B cell (primary cell): ENCODE measurements at regions not wholly inside any gene's neighbourhood (a gene's known extent, or its start where the extent isn't known, plus 50 kb on each side); places are given as distances from the start of the nearest gene placed in this dataset.

ENCODE experiments used
- ATAC-seq: fragments of 200-7000 bp; cut with Tn5 transposase; one replicate; pipeline ENCODE4 v1.10.0; 2021; ENCODE audit warnings: low read depth, mild to moderate bottlenecking, moderate number of reproducible peaks, moderate library complexity
- CTCF ChIA-PET: fragments of 350-600 bp; sonication (Branson Sonifier 250); formaldehyde crosslinking; loops from one replicate; lab custom pipeline; 2021; ENCODE audit warnings: antibody characterized with exemption, inconsistent platforms; lab: Charles Lee
- POLR2A ChIA-PET: fragments of 350-600 bp; sonication (Branson Sonifier 250); formaldehyde crosslinking; loops from one replicate; lab custom pipeline; 2021; ENCODE audit warnings: antibody characterized with exemption; lab: Charles Lee
- DNase-seq: peaks from one replicate; pipeline ENCODE4 v3.0.0; 2013
- H2AFZ ChIP-seq: 2 replicates; pipeline ENCODE4 v1.6.1; 2012; ENCODE audit warnings: mild to moderate bottlenecking, low read depth, low read length; ENCODE audit not compliant: insufficient read depth, poor library complexity, severe bottlenecking
- H3K27ac ChIP-seq, 2 donors: 1 replicate in 1 of 2; 2 replicates in 1 of 2; pipeline ENCODE4 v1.5.1; 2012 to 2013; ENCODE audit warnings: low read length in 2 of 2, mild to moderate bottlenecking in 2 of 2, moderate library complexity in 1 of 2
- H3K27me3 ChIP-seq, 4 experiments: fragments of 200-600 bp in 1 of 4; sonication (generic) in 1 of 4; replicated peaks in 1 of 4; 1 replicate in 2 of 4; 2 replicates in 2 of 4; pipeline versions ENCODE4 v1.6.1 to v1.7.0; 2013 to 2016; ENCODE audit warnings: low read length in 3 of 4, mild to moderate bottlenecking in 2 of 4, mixed read lengths in 1 of 4, moderate library complexity in 1 of 4; ENCODE audit not compliant: insufficient read depth in 4 of 4, control insufficient read depth in 3 of 4; ENCODE audit errors: control extremely low read depth in 1 of 4
- H3K36me3 ChIP-seq, 2 experiments: replicated peaks in 1 of 2; 1 replicate in 1 of 2; 2 replicates in 1 of 2; pipeline versions ENCODE4 v1.6.1 to v1.7.1; 2013; ENCODE audit warnings: low read length in 1 of 2; ENCODE audit not compliant: insufficient read depth in 2 of 2, control insufficient read depth in 1 of 2; ENCODE audit errors: control extremely low read depth in 1 of 2, extremely low read depth in 1 of 2
- H3K4me1 ChIP-seq, 2 donors: fragments of 200-600 bp in 1 of 2; sonication (generic) in 1 of 2; 1 replicate in 1 of 2; 2 replicates in 1 of 2; pipeline versions ENCODE4 v1.5.1 to v1.6.1; 2013 to 2017; ENCODE audit warnings: low read length in 2 of 2; ENCODE audit not compliant: control insufficient read depth in 2 of 2, insufficient read depth in 2 of 2
- H3K4me2 ChIP-seq: replicated peaks from 2 replicates; pipeline ENCODE3; 2012; ENCODE audit warnings: mild to moderate bottlenecking, low read depth, low read length; ENCODE audit not compliant: poor library complexity, severe bottlenecking
- H3K4me3 ChIP-seq, 5 experiments: fragments of 200-600 bp in 1 of 5; sonication (generic) in 1 of 5; 1 replicate in 3 of 5; 2 replicates in 2 of 5; pipeline versions ENCODE4 v1.5.1 to v1.7.0; 2011 to 2016; ENCODE audit warnings: low read length in 4 of 5, mild to moderate bottlenecking in 4 of 5, low read depth in 2 of 5, control low read depth in 1 of 5, moderate library complexity in 1 of 5; ENCODE audit not compliant: insufficient read depth in 1 of 5; ENCODE audit errors: control extremely low read depth in 1 of 5, extremely low read depth in 1 of 5
- H3K79me2 ChIP-seq: fragments of 200-600 bp; sonication (generic); one replicate; pipeline ENCODE4 v1.6.0; 2016; ENCODE audit warnings: low read length; ENCODE audit not compliant: control insufficient read depth, insufficient read depth
- H3K9ac ChIP-seq: fragments of 200-600 bp; sonication (generic); 2 replicates; pipeline ENCODE4 v1.6.1; 2017; ENCODE audit warnings: mild to moderate bottlenecking, low read length, moderate library complexity
- H3K9me3 ChIP-seq, 3 donors: one replicate each; pipeline versions ENCODE4 v1.6.1 to v1.7.1; 2013; ENCODE audit warnings: low read length in 2 of 3; ENCODE audit not compliant: control insufficient read depth in 2 of 3, insufficient read depth in 1 of 3; ENCODE audit errors: control extremely low read depth in 1 of 3
- H4K20me1 ChIP-seq: 2 replicates; pipeline ENCODE4 v1.6.0; 2012; ENCODE audit warnings: mild to moderate bottlenecking, low read length; ENCODE audit not compliant: insufficient read depth, control insufficient read depth, poor library complexity, severe bottlenecking
- H3K27ac Mint-ChIP-seq: one replicate; pipeline ENCODE4 v1.8.0; 2021; ENCODE audit warnings: mixed read lengths
- H3K27me3 Mint-ChIP-seq: one replicate; pipeline ENCODE4 v1.8.0; 2021; ENCODE audit warnings: mixed read lengths
- H3K4me1 Mint-ChIP-seq: one replicate; pipeline ENCODE4 v1.8.0; 2021; ENCODE audit warnings: mixed read lengths
- H3K4me3 Mint-ChIP-seq: one replicate; pipeline ENCODE4 v1.8.0; 2021; ENCODE audit warnings: mixed read lengths
- H3K9me3 Mint-ChIP-seq: one replicate; pipeline ENCODE4 v1.8.0; 2022; ENCODE audit warnings: mixed read lengths; ENCODE audit not compliant: insufficient read depth
- CTCF ChIP-seq: fragments of 200-600 bp; IDR thresholded peaks from one replicate; pipeline ENCODE4 v1.8.0; 2022; ENCODE audit warnings: antibody characterized with exemption, mild to moderate bottlenecking
- EZH2 ChIP-seq: IDR thresholded peaks from 2 replicates; pipeline ENCODE4 v1.6.1; 2012; ENCODE audit warnings: borderline replicate concordance, low read depth, mild to moderate bottlenecking, moderate library complexity, low read length; ENCODE audit not compliant: insufficient read depth, poor library complexity, severe bottlenecking
- WGBS: methylation state at CpG from one replicate; pipeline ENCODE4 v1.1.5; 2013; ENCODE audit warnings: missing lambda C conversion rate; ENCODE audit not compliant: insufficient coverage; 5-methylcytosine and 5-hydroxymethylcytosine counted together
- intact Hi-C: fragments of 100-400 bp; cut with micrococcal nuclease; formaldehyde crosslinking; loops from one replicate; pipeline ENCODE4 v1.10.0; 2022

DNA sequence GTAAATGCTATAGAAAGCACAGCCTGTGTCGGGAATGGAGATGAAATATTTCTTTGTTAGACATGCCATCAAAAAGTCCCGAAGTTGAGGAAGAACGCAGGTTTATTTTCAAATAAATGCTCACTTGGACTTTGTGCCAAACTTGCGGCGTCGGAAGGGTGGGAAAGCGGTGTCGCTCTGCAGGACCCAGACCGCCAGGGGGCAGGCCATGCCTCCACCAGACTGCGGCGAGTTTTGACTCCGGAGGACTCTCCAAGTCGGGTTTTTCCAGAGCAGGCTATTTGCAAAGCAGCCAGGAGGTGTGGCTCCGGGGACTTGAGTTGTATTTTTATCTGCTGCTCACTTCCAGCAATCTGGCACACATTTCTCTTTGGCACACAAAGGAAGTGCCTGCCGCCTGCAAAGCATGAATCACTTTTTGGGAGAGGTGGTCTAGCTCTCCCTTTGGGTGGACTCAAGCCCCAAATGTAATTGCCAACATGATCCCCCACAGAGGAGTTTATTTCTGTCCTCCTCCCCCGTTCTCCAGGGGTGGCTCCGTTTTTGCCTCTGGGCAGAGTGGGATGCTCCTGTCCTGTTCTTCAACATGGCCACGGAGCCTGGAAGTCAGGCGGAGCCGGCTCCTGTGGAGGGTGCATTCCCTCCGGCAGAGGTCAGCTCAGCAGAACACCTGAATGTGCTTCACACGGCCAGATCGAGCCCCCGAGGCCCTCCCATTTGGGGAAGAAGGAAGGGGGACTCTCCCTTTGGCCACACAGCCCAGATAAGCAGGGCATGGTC is 82.3 kb upstream of the GPR26 start:
- H3K4me1 Mint-ChIP-seq: no peaks in the 10 kb centered on the region
- TF ChIP-seq EZH2: no peak
- peak; percentile 66 for TF ChIP-seq CTCF
- H3K4me3 Mint-ChIP-seq: no peak overlapping the region
- no peak overlapping the region for H3K4me3 ChIP-seq
- DNase-seq (peak; percentile 32), ATAC-seq (no peak)
- intact Hi-C loops: no loop called here
- H3K9me3 ChIP-seq: no peaks in the 10 kb centered on the region
- H4K20me1 ChIP-seq: no peaks in the 10 kb centered on the region
- no peak overlapping the region for H3K27ac ChIP-seq
- no peaks in the 10 kb centered on the region for H3K79me2 ChIP-seq
- H3K27me3 Mint-ChIP-seq: peaks cover 56% of the 10 kb centered on the region
- H3K27me3 ChIP-seq: peaks cover 0 to 34% (median 14%) of the 10 kb centered on the region in 4 experiments
- CTCF ChIA-PET: interaction anchor here (1.0 to 2.2 kb wide), 3 partner anchors 13 to 805 kb away, joined by 3 to 10 read pairs (median 7); no protein-coding TSS in a partner anchor
- no peaks in the 10 kb centered on the region for H3K36me3 ChIP-seq
- H3K9ac ChIP-seq: no peak overlapping the region
- H3K27ac Mint-ChIP-seq: no peak overlapping the region
- H2AFZ ChIP-seq: no peak overlapping the region
- WGBS: 26% methylated on average over 24 of the region's 24 CpGs
- POLR2A ChIA-PET: no interaction called here
- no peaks in the 10 kb centered on the region for H3K4me1 ChIP-seq
- no peaks in the 10 kb centered on the region for H3K9me3 Mint-ChIP-seq
- no peak overlapping the region for H3K4me2 ChIP-seq

- DNase-seq: no peak
- Histone ChIP-seq H3K36me3 (no peaks in the 10 kb centered on the region), H3K9me3 (no peaks in the 10 kb centered on the region), H3K4me2 (no peak overlapping the region), H3K79me2 (no peaks in the 10 kb centered on the region), H3K27me3 (peaks cover 0 to 36% (median 14%) of the 10 kb centered on the region in 4 experiments), H4K20me1 (no peaks in the 10 kb centered on the region), H2AFZ (no peak overlapping the region), H3K9ac (no peak overlapping the region), H3K27ac (no peak overlapping the region), H3K4me1 (no peaks in the 10 kb centered on the region), H3K4me3 (no peak overlapping the region)
- POLR2A ChIA-PET: no interaction called here
- no peak overlapping the region for H3K27ac Mint-ChIP-seq
- ATAC-seq: no peak
- no peak overlapping the region for H3K4me3 Mint-ChIP-seq
- intact Hi-C loops: no loop called here
- CTCF ChIA-PET: interaction anchor here (1.0 kb wide), 1 partner anchor 12 kb away, joined by 3 read pairs; no protein-coding TSS in a partner anchor
- no peak for TF ChIP-seq EZH2
- TF ChIP-seq CTCF: no peak
- H3K4me1 Mint-ChIP-seq: no peaks in the 10 kb centered on the region
- no peaks in the 10 kb centered on the region for H3K9me3 Mint-ChIP-seq
- 89% methylated on average over 12 of the region's 12 CpGs for WGBS
- H3K27me3 Mint-ChIP-seq: peaks cover 50% of the 10 kb centered on the region
These were observed 81.8 kb upstream of the GPR26 start for GRCh38 chr10:123584419-123584775.
